ENCODE measurements at regions not wholly inside any gene's neighbourhood (a gene's known extent, or its start where the extent isn't known, plus 50 kb on each side); places are given as distances from the start of the nearest gene placed in this dataset.

DNA sequence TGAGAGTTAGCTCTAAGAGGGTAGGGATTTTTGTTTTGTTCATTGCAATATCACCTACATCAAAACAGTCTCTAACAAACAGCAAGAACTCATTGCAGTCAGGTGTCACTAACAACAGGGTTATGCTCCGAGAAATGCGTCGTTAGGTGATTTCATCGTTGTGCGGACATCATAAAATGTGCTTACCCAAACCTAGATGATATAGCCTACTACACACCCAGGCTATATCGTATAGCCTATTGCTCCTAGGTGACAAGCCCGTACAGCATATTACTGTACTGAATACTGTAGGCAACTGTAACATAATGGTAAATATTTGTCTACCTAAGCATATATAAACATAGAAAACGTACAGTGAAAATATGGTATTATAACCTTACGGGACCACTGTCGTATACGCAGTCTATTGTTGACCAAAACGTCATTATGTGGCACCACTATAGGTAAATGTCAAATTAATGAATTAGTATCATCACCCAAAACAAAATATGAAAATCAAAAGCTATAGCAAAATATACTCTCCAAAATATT is 49.9 kb upstream of the TAB2 start:
- no peak for DNase-seq (ENCODE audit: low spot score)
- TF ChIP-seq EZH2 (IDR thresholded peaks at IDR 0.05; ENCODE audit: borderline replicate concordance, low read depth, low read length, poor library complexity, severe bottlenecking): no peak
- TF ChIP-seq, protein P1, sequence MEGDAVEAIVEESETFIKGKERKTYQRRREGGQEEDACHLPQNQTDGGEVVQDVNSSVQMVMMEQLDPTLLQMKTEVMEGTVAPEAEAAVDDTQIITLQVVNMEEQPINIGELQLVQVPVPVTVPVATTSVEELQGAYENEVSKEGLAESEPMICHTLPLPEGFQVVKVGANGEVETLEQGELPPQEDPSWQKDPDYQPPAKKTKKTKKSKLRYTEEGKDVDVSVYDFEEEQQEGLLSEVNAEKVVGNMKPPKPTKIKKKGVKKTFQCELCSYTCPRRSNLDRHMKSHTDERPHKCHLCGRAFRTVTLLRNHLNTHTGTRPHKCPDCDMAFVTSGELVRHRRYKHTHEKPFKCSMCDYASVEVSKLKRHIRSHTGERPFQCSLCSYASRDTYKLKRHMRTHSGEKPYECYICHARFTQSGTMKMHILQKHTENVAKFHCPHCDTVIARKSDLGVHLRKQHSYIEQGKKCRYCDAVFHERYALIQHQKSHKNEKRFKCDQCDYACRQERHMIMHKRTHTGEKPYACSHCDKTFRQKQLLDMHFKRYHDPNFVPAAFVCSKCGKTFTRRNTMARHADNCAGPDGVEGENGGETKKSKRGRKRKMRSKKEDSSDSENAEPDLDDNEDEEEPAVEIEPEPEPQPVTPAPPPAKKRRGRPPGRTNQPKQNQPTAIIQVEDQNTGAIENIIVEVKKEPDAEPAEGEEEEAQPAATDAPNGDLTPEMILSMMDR (conservative IDR thresholded peaks at IDR 0.05; ENCODE audit: low read depth, low read length): no peak
- Histone ChIP-seq H3K36me3 (ENCODE audit: insufficient read depth, low read length, poor library complexity, severe bottlenecking) (no peaks in the 10 kb centered on the region), H3K27me3 (replicated peaks; ENCODE audit: insufficient read depth, low read depth, low read length, poor library complexity) (peaks cover 3% of the 10 kb centered on the region), H3K4me3 (ENCODE audit: low read depth, low read length, poor library complexity, severe bottlenecking) (no peak overlapping the region), H3K9me3 (ENCODE audit: low read depth, low read length, poor library complexity, severe bottlenecking) (no peaks in the 10 kb centered on the region), H3K27ac (ENCODE audit: low read depth, low read length, poor library complexity, severe bottlenecking) (no peak overlapping the region), H3K4me1 (ENCODE audit: insufficient read depth, low read length, poor library complexity, severe bottlenecking) (no peaks in the 10 kb centered on the region)
- intact Hi-C loops (cut with micrococcal nuclease; ENCODE audit: unreplicated experiment): no loop called here
- POLR2A ChIA-PET (ENCODE audit: low non-redundant PET): interaction anchor here (0.6 kb wide), 1 partner anchor 21 kb away, joined by 3 read pairs; no protein-coding TSS in a partner anchor
- BruUV-seq (replicated peaks): no TSS peak
- CTCF ChIA-PET: no interaction called here
